ENCODE measurements at regions not wholly inside any gene's neighbourhood (a gene's known extent, or its start where the extent isn't known, plus 50 kb on each side); places are given as distances from the start of the nearest gene placed in this dataset.

- TF ChIP-seq CTCF (IDR thresholded peaks at IDR 0.05; ENCODE audit: borderline replicate concordance) = no peak
- H3K4me1 ChIP-seq = no peaks in the 10 kb centered on the region
- H3K9me3 ChIP-seq (replicated peaks) = no peaks in the 10 kb centered on the region
- H3K36me3 ChIP-seq = no peaks in the 10 kb centered on the region
- intact Hi-C loops (cut with micrococcal nuclease) = no loop called here
- no peaks in the 10 kb centered on the region for H3K27me3 ChIP-seq (ENCODE audit: low read depth)
- no peak overlapping the region for H3K27ac ChIP-seq (replicated peaks)
- H3K4me3 ChIP-seq = no peak overlapping the region
- DNase-seq = no peak
These were observed 418.2 kb downstream of the STIM2 start for GRCh38 chr4:27278615-27279375.

- no peaks in the 10 kb centered on the region for H3K27me3 ChIP-seq (ENCODE audit: low read depth)
- no peak overlapping the region for H3K27ac ChIP-seq (replicated peaks)
- intact Hi-C loops (cut with micrococcal nuclease) = no loop called here
- no peaks in the 10 kb centered on the region for H3K9me3 ChIP-seq (replicated peaks)
- H3K36me3 ChIP-seq = no peaks in the 10 kb centered on the region
- DNase-seq = no peak
- H3K4me1 ChIP-seq = no peaks in the 10 kb centered on the region
- H3K4me3 ChIP-seq = no peak overlapping the region
- TF ChIP-seq CTCF (IDR thresholded peaks at IDR 0.05; ENCODE audit: borderline replicate concordance) = no peak
These were observed 427.9 kb downstream of the STIM2 start for GRCh38 chr4:27288496-27288895.

GRCh38 chr4:27289704-27290103 lies 429.1 kb downstream of the STIM2 start:
- no peak for DNase-seq
- Histone ChIP-seq H3K27me3 (ENCODE audit: low read depth) (no peaks in the 10 kb centered on the region), H3K27ac (replicated peaks) (no peak overlapping the region), H3K4me3 (no peak overlapping the region), H3K9me3 (replicated peaks) (no peaks in the 10 kb centered on the region), H3K4me1 (no peaks in the 10 kb centered on the region), H3K36me3 (no peaks in the 10 kb centered on the region)
- intact Hi-C loops (cut with micrococcal nuclease) = no loop called here
- TF ChIP-seq CTCF (IDR thresholded peaks at IDR 0.05; ENCODE audit: borderline replicate concordance) = no peak

GRCh38 chr4:27293831-27294230 lies 433.2 kb downstream of the STIM2 start:
- TF ChIP-seq CTCF (IDR thresholded peaks at IDR 0.05; ENCODE audit: borderline replicate concordance) = no peak
- Histone ChIP-seq H3K4me3 (no peak overlapping the region), H3K4me1 (no peaks in the 10 kb centered on the region), H3K27ac (replicated peaks) (no peak overlapping the region), H3K9me3 (replicated peaks) (no peaks in the 10 kb centered on the region), H3K36me3 (no peaks in the 10 kb centered on the region), H3K27me3 (ENCODE audit: low read depth) (no peaks in the 10 kb centered on the region)
- DNase-seq = no peak
- intact Hi-C loops (cut with micrococcal nuclease) = no loop called here

GRCh38 chr4:27304751-27305150 lies 444.1 kb downstream of the STIM2 start:
- intact Hi-C loops (cut with micrococcal nuclease) = no loop called here
- no peaks in the 10 kb centered on the region for H3K36me3 ChIP-seq
- H3K4me1 ChIP-seq = no peaks in the 10 kb centered on the region
- peaks cover 16% of the 10 kb centered on the region for H3K9me3 ChIP-seq (replicated peaks)
- H3K27me3 ChIP-seq (ENCODE audit: low read depth) = no peaks in the 10 kb centered on the region
- TF ChIP-seq CTCF (IDR thresholded peaks at IDR 0.05; ENCODE audit: borderline replicate concordance) = no peak
- no peak overlapping the region for H3K27ac ChIP-seq (replicated peaks)
- H3K4me3 ChIP-seq = no peak overlapping the region
- DNase-seq = no peak
